ENCODE measurements at regions not wholly inside any gene's neighbourhood (a gene's known extent, or its start where the extent isn't known, plus 50 kb on each side); places are given as distances from the start of the nearest gene placed in this dataset.
"Not testable (repeated sequence)": the region's sequence is repeated elsewhere in the genome, so short reads cannot be mapped to it uniquely, and the experiment has no call there.

- not testable (repeated sequence) for TF ChIP-seq CTCF (IDR thresholded peaks at IDR 0.05 in 4 of 5, conservative IDR thresholded peaks at IDR 0.05 in 1 of 5); POLR2A (IDR thresholded peaks at IDR 0.05)
Observed at GRCh38 chr9:66781240-66781639, 119.3 kb upstream of the ZNF658 start.
